ENCODE measurements at regions not wholly inside any gene's neighbourhood (a gene's known extent, or its start where the extent isn't known, plus 50 kb on each side); places are given as distances from the start of the nearest gene placed in this dataset.

GRCh38 chr2:22406625-22407024, 978.4 kb upstream of the KLHL29 start:
- H3K36me3 ChIP-seq (ENCODE audit: control insufficient read depth, insufficient read depth, low read length): no peaks in the 10 kb centered on the region
- no peak overlapping the region for H3K27ac ChIP-seq (ENCODE audit: low read length)
- Mint-ChIP-seq H3K36me3 (peaks cover 8% of the 10 kb centered on the region), H3K27me3 (ENCODE audit: low read depth in 2 of 2) (no peaks in the 10 kb centered on the region), H3K9me3 (peaks cover 20 to 31% of the 10 kb centered on the region in 2 donors), H3K4me3 (no peak overlapping the region), H3K27ac (no peak overlapping the region), H3K4me1 (no peaks in the 10 kb centered on the region)
- H3K4me3 ChIP-seq (ENCODE audit: low read length): no peak overlapping the region
- intact Hi-C loops (cut with micrococcal nuclease): no loop called here
- H3K9me3 ChIP-seq (ENCODE audit: control insufficient read depth, insufficient read depth, low read length): no peaks in the 10 kb centered on the region
- TF ChIP-seq CTCF (IDR thresholded peaks at IDR 0.05): no peak
- DNase-seq (no peak), ATAC-seq (no peak)
- no peaks in the 10 kb centered on the region for H3K27me3 ChIP-seq (ENCODE audit: control insufficient read depth, insufficient read depth, low read length)
- WGBS (ENCODE audit: insufficient coverage): no CpG with 5 or more reads among the region's 2 CpGs
- no peaks in the 10 kb centered on the region for H3K4me1 ChIP-seq (ENCODE audit: control insufficient read depth, insufficient read depth, low read length)

GRCh38 chr2:22420076-22420475, 964.9 kb upstream of the KLHL29 start:
- Histone ChIP-seq H3K9me3 (ENCODE audit: control insufficient read depth, insufficient read depth, low read length) (no peaks in the 10 kb centered on the region), H3K4me1 (ENCODE audit: control insufficient read depth, insufficient read depth, low read length) (no peaks in the 10 kb centered on the region), H3K27me3 (ENCODE audit: control insufficient read depth, insufficient read depth, low read length) (no peaks in the 10 kb centered on the region), H3K4me3 (ENCODE audit: low read length) (no peak overlapping the region), H3K36me3 (ENCODE audit: control insufficient read depth, insufficient read depth, low read length) (no peaks in the 10 kb centered on the region), H3K27ac (ENCODE audit: low read length) (no peak overlapping the region)
- DNase-seq (no peak), ATAC-seq (no peak)
- H3K4me1 Mint-ChIP-seq: no peaks in the 10 kb centered on the region
- H3K4me3 Mint-ChIP-seq: no peak overlapping the region
- peaks cover 14 to 17% of the 10 kb centered on the region in 2 donors for H3K9me3 Mint-ChIP-seq
- H3K27me3 Mint-ChIP-seq (ENCODE audit: low read depth in 2 of 2): no peaks in the 10 kb centered on the region
- TF ChIP-seq CTCF (IDR thresholded peaks at IDR 0.05): no peak
- intact Hi-C loops (cut with micrococcal nuclease): no loop called here
- no peak overlapping the region for H3K27ac Mint-ChIP-seq
- peaks cover 6% of the 10 kb centered on the region for H3K36me3 Mint-ChIP-seq

GRCh38 chr2:22442051-22442450, 942.9 kb upstream of the KLHL29 start:
- Histone ChIP-seq H3K9me3 (ENCODE audit: control insufficient read depth, insufficient read depth, low read length) (no peaks in the 10 kb centered on the region), H3K36me3 (ENCODE audit: control insufficient read depth, insufficient read depth, low read length) (no peaks in the 10 kb centered on the region), H3K27ac (ENCODE audit: low read length) (no peak overlapping the region), H3K4me1 (ENCODE audit: control insufficient read depth, insufficient read depth, low read length) (no peaks in the 10 kb centered on the region), H3K27me3 (ENCODE audit: control insufficient read depth, insufficient read depth, low read length) (no peaks in the 10 kb centered on the region), H3K4me3 (ENCODE audit: low read length) (no peak overlapping the region)
- DNase-seq (no peak), ATAC-seq (no peak)
- Mint-ChIP-seq H3K4me3 (no peak overlapping the region), H3K27ac (no peak overlapping the region), H3K27me3 (ENCODE audit: low read depth in 2 of 2) (no peaks in the 10 kb centered on the region), H3K4me1 (no peaks in the 10 kb centered on the region), H3K9me3 (peaks cover 14% of the 10 kb centered on the region in 2 donors), H3K36me3 (no peaks in the 10 kb centered on the region)
- WGBS (ENCODE audit: insufficient coverage): no CpG with 5 or more reads among the region's 1 CpG
- intact Hi-C loops (cut with micrococcal nuclease): no loop called here
- TF ChIP-seq CTCF (IDR thresholded peaks at IDR 0.05): no peak

- ATAC-seq (no peak), DNase-seq (no peak)
- H3K27ac ChIP-seq (ENCODE audit: low read length): no peak overlapping the region
- Mint-ChIP-seq H3K9me3 (peaks cover 17 to 20% of the 10 kb centered on the region in 2 donors), H3K27me3 (ENCODE audit: low read depth in 2 of 2) (no peaks in the 10 kb centered on the region), H3K36me3 (no peaks in the 10 kb centered on the region), H3K4me3 (no peak overlapping the region), H3K4me1 (no peaks in the 10 kb centered on the region), H3K27ac (no peak overlapping the region)
- H3K36me3 ChIP-seq (ENCODE audit: control insufficient read depth, insufficient read depth, low read length): no peaks in the 10 kb centered on the region
- no peaks in the 10 kb centered on the region for H3K4me1 ChIP-seq (ENCODE audit: control insufficient read depth, insufficient read depth, low read length)
- H3K4me3 ChIP-seq (ENCODE audit: low read length): no peak overlapping the region
- no peaks in the 10 kb centered on the region for H3K27me3 ChIP-seq (ENCODE audit: control insufficient read depth, insufficient read depth, low read length)
- TF ChIP-seq CTCF (IDR thresholded peaks at IDR 0.05): no peak
- no peaks in the 10 kb centered on the region for H3K9me3 ChIP-seq (ENCODE audit: control insufficient read depth, insufficient read depth, low read length)
- intact Hi-C loops (cut with micrococcal nuclease): no loop called here
- WGBS (ENCODE audit: insufficient coverage): 60% methylated on average over 1 of the region's 1 CpG
These were observed 940.7 kb upstream of the KLHL29 start for GRCh38 chr2:22444281-22444680.
